ENCODE measurements at regions not wholly inside any gene's neighbourhood (a gene's known extent, or its start where the extent isn't known, plus 50 kb on each side); places are given as distances from the start of the nearest gene placed in this dataset.

DNA sequence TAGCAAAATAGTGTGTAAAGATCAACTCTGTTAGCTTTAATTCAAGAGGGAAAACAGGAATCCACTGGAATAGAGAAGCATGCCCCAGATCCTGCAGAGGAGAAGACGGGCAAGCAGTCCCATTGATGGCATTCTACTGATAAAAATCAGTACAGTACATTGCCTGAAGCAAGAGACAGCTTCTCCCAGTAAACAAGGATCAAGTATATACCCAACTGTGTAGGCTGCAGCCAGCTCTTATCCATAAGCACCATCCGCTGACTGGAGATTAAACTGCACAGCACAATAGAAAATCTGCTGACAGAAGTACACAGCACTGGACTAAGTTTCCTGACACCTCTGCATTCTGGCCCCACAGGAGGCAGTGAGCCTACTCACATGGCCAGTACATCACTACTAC, 110.1 kb downstream of the COX18 start:
- Histone ChIP-seq H2BK5ac (ENCODE audit: low read depth, low read length, poor library complexity, severe bottlenecking) (no peak overlapping the region), H2AFZ (replicated peaks; ENCODE audit: low read length, poor library complexity) (no peak overlapping the region), H2BK120ac (ENCODE audit: low read depth, low read length) (no peak overlapping the region), H3K18ac (ENCODE audit: low read depth, low read length) (no peak overlapping the region), H4K20me1 (ENCODE audit: insufficient read depth, low read length) (no peaks in the 10 kb centered on the region), H3K4ac (ENCODE audit: low read depth, low read length) (no peak overlapping the region), H3K9ac (ENCODE audit: low read depth, low read length) (no peak overlapping the region), H3K36me3 (ENCODE audit: control insufficient read depth, insufficient read depth, low read length) (no peaks in the 10 kb centered on the region), H3K9me1 (ENCODE audit: insufficient read depth, low read length) (no peaks in the 10 kb centered on the region), H2AK9ac (replicated peaks; ENCODE audit: low read depth, low read length, poor library complexity) (no peak overlapping the region), H3K9me3 (ENCODE audit: control insufficient read depth, insufficient read depth, low read length) (0 out of 2 replicates have a peak, but pooled peaks cover 2% of the 10 kb centered on the region), H4K8ac (ENCODE audit: low read depth in 2 of 2, low read length in 2 of 2) (no peak overlapping the region), H4K91ac (ENCODE audit: insufficient read depth, low read depth, low read length) (no peak overlapping the region), H3K27ac (ENCODE audit: insufficient read depth, low read length) (no peak overlapping the region), H3K79me1 (ENCODE audit: low read depth in 1 of 2, low read length in 2 of 2) (no peaks in the 10 kb centered on the region), H4K5ac (ENCODE audit: low read depth, low read length) (no peak overlapping the region), H2BK15ac (ENCODE audit: low read depth, low read length) (no peak overlapping the region), H3K56ac (ENCODE audit: extremely low read depth, insufficient read depth, low read length) (no peak overlapping the region), H2AK5ac (ENCODE audit: low read depth, low read length) (no peak overlapping the region), H3K4me1 (ENCODE audit: control insufficient read depth, insufficient read depth, low read length) (no peaks in the 10 kb centered on the region), H3K23ac (ENCODE audit: low read depth, low read length) (no peak overlapping the region), H3K27me3 (ENCODE audit: control insufficient read depth, insufficient read depth, low read length) (peaks cover 2% of the 10 kb centered on the region), H3K4me3 (ENCODE audit: insufficient read depth, low read depth, low read length) (no peak overlapping the region), H2BK20ac (ENCODE audit: low read depth, low read length) (no peak overlapping the region), H3K4me2 (ENCODE audit: low read depth, low read length) (no peak overlapping the region), H3K14ac (replicated peaks; ENCODE audit: low read depth, low read length) (no peak overlapping the region)
- dilution Hi-C loops (cut with HindIII; ENCODE audit: low sequenced_read_pairs, unreplicated experiment) = no loop called here
- intact Hi-C loops (cut with micrococcal nuclease) = no loop called here
- ChIA-PET POLR2A (ENCODE audit: unreplicated experiment) (no interaction called here), CTCF (no interaction called here)
- TF ChIP-seq, protein P1, sequence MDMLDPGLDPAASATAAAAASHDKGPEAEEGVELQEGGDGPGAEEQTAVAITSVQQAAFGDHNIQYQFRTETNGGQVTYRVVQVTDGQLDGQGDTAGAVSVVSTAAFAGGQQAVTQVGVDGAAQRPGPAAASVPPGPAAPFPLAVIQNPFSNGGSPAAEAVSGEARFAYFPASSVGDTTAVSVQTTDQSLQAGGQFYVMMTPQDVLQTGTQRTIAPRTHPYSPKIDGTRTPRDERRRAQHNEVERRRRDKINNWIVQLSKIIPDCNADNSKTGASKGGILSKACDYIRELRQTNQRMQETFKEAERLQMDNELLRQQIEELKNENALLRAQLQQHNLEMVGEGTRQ (IDR thresholded peaks at IDR 0.05; ENCODE audit: low read depth, low read length) = no peak
- TF ChIP-seq NFE2L2 (IDR thresholded peaks at IDR 0.05; ENCODE audit: low read depth, low read length) = no peak
- no CpG with 5 or more reads among the region's 2 CpGs for WGBS, 2 experiments (ENCODE audit: extremely low coverage in 2 of 2, insufficient read length in 1 of 2)
- BruUV-seq (replicated peaks) = no TSS peak
- in situ Hi-C loops (cut with MboI; ENCODE audit: low sequenced_read_pairs) = no loop called here
- no peak for ATAC-seq (ENCODE audit: low read depth)
- no peak for DNase-seq

Data from IMR-90 (cell line).